DND-41 (cell line): ENCODE measurements at regions not wholly inside any gene's neighbourhood (a gene's known extent, or its start where the extent isn't known, plus 50 kb on each side); places are given as distances from the start of the nearest gene placed in this dataset.

ENCODE experiments used
- ATAC-seq: fragments of 200-7000 bp; cut with Tn5 transposase; 3 replicates; pipeline ENCODE4 v1.9.1; 2021; ENCODE audit warnings: low read depth; ENCODE audit not compliant: insufficient read depth
- DNase-seq: peaks from one replicate; pipeline ENCODE4 v3.0.0-alpha.2; 2020
- H2AFZ ChIP-seq: 2 replicates; pipeline ENCODE4 v1.6.0; 2012; ENCODE audit warnings: low read depth, low read length
- H3K27ac ChIP-seq: 2 replicates; pipeline ENCODE4 v1.5.1; 2012; ENCODE audit warnings: low read length, inconsistent platforms
- H3K27me3 ChIP-seq: fragments of 200-600 bp; sonication (generic); 2 replicates; pipeline ENCODE4 v1.6.0; 2012; ENCODE audit warnings: low read length, mild to moderate bottlenecking, inconsistent platforms; ENCODE audit not compliant: insufficient read depth, poor library complexity
- H3K36me3 ChIP-seq: 2 replicates; pipeline ENCODE4 v1.5.1; 2012; ENCODE audit warnings: low read length, inconsistent platforms; ENCODE audit not compliant: insufficient read depth
- H3K4me1 ChIP-seq: 2 replicates; pipeline ENCODE4 v1.5.1; 2012; ENCODE audit warnings: mild to moderate bottlenecking, low read length; ENCODE audit not compliant: insufficient read depth
- H3K4me2 ChIP-seq: 2 replicates; pipeline ENCODE4 v1.6.0; 2012; ENCODE audit warnings: mild to moderate bottlenecking, moderate library complexity, low read length, inconsistent platforms; ENCODE audit not compliant: insufficient read depth
- H3K4me3 ChIP-seq, 2 experiments: fragments of 200-600 bp in 1 of 2; shearing (Covaris generic) in 1 of 2; 2 replicates each; pipeline ENCODE4 v1.5.1; 2012 to 2016; ENCODE audit warnings: inconsistent platforms in 2 of 2, low read length in 2 of 2, mild to moderate bottlenecking in 2 of 2, low read depth in 1 of 2, moderate library complexity in 1 of 2
- H3K79me2 ChIP-seq: 2 replicates; pipeline ENCODE4 v1.6.0; 2012; ENCODE audit warnings: low read length, inconsistent platforms; ENCODE audit not compliant: insufficient read depth
- H3K9ac ChIP-seq: 2 replicates; pipeline ENCODE4 v1.6.0; 2012; ENCODE audit warnings: low read depth, mild to moderate bottlenecking, inconsistent platforms, low read length, moderate library complexity
- H3K9me3 ChIP-seq: 2 replicates; pipeline ENCODE4 v1.5.1; 2012; ENCODE audit warnings: low read length, moderate library complexity, mild to moderate bottlenecking, inconsistent platforms; ENCODE audit not compliant: insufficient read depth, severe bottlenecking
- H4K20me1 ChIP-seq: 2 replicates; pipeline ENCODE4 v1.6.0; 2012; ENCODE audit warnings: low read length; ENCODE audit not compliant: insufficient read depth
- EZH2 ChIP-seq: IDR thresholded peaks from 3 replicates; pipeline ENCODE4 v1.6.1; 2012; ENCODE audit warnings: borderline replicate concordance, low read depth, mild to moderate bottlenecking, moderate library complexity, low read length, inconsistent platforms; ENCODE audit not compliant: severe bottlenecking
- TF ChIP-seq, protein P1 (sequence below): IDR thresholded peaks from 2 replicates; pipeline ENCODE4 v1.5.1; 2012; ENCODE audit warnings: borderline replicate concordance, low read length, moderate library complexity, mild to moderate bottlenecking; ENCODE audit not compliant: poor library complexity, severe bottlenecking; ENCODE audit errors: extremely low read depth

- no peak for ATAC-seq
- Histone ChIP-seq H4K20me1 (no peaks in the 10 kb centered on the region), H3K4me3 (no peak overlapping the region), H3K36me3 (no peaks in the 10 kb centered on the region), H3K27ac (no peak overlapping the region), H3K9me3 (no peaks in the 10 kb centered on the region), H3K4me2 (no peak overlapping the region), H3K4me1 (no peaks in the 10 kb centered on the region), H3K27me3 (peaks cover 12% of the 10 kb centered on the region), H2AFZ (no peak overlapping the region), H3K79me2 (no peaks in the 10 kb centered on the region), H3K9ac (no peak overlapping the region)
- TF ChIP-seq, protein P1, sequence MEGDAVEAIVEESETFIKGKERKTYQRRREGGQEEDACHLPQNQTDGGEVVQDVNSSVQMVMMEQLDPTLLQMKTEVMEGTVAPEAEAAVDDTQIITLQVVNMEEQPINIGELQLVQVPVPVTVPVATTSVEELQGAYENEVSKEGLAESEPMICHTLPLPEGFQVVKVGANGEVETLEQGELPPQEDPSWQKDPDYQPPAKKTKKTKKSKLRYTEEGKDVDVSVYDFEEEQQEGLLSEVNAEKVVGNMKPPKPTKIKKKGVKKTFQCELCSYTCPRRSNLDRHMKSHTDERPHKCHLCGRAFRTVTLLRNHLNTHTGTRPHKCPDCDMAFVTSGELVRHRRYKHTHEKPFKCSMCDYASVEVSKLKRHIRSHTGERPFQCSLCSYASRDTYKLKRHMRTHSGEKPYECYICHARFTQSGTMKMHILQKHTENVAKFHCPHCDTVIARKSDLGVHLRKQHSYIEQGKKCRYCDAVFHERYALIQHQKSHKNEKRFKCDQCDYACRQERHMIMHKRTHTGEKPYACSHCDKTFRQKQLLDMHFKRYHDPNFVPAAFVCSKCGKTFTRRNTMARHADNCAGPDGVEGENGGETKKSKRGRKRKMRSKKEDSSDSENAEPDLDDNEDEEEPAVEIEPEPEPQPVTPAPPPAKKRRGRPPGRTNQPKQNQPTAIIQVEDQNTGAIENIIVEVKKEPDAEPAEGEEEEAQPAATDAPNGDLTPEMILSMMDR, result no peak
- no peak for TF ChIP-seq EZH2
- DNase-seq, result no peak
Observed at GRCh38 chr2:38202713-38203445, 126.9 kb upstream of the CYP1B1 start.

- no peaks in the 10 kb centered on the region for H4K20me1 ChIP-seq
- peaks cover 12% of the 10 kb centered on the region for H3K27me3 ChIP-seq
- H3K9ac ChIP-seq, result no peak overlapping the region
- no peak overlapping the region for H3K4me2 ChIP-seq
- H3K36me3 ChIP-seq, result no peaks in the 10 kb centered on the region
- H2AFZ ChIP-seq, result no peak overlapping the region
- no peak overlapping the region for H3K27ac ChIP-seq
- H3K4me3 ChIP-seq, result no peak overlapping the region
- ATAC-seq, result no peak
- no peaks in the 10 kb centered on the region for H3K4me1 ChIP-seq
- H3K79me2 ChIP-seq, result no peaks in the 10 kb centered on the region
- no peak for DNase-seq
- H3K9me3 ChIP-seq, result no peaks in the 10 kb centered on the region
- TF ChIP-seq, protein P1, result no peak
- TF ChIP-seq EZH2, result no peak
Observed at GRCh38 chr2:38201784-38202183, 125.8 kb upstream of the CYP1B1 start.

DNA sequence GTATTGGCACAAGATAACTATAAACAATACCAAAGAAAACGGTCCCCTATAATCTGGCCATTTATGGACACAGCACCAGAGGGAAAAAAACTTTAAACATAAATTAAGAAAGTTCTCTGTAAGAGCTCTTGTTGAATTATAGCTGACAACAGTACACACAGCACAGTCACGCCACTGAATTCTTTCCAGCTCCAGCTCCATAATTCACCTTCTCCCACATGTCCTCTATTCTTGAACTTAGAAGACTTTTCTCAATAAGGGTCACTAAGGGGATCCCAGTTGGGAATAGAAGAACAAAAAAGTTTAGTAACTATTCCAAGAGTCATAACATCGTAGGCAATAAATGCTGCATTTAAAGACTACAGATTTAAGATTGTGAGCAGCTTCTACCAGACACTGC lies 124.6 kb upstream of the CYP1B1 start:
- peaks cover 12% of the 10 kb centered on the region for H3K27me3 ChIP-seq
- no peak for TF ChIP-seq EZH2
- TF ChIP-seq, protein P1, result no peak
- no peaks in the 10 kb centered on the region for H3K9me3 ChIP-seq
- no peaks in the 10 kb centered on the region for H3K36me3 ChIP-seq
- H4K20me1 ChIP-seq, result no peaks in the 10 kb centered on the region
- ATAC-seq, result no peak
- H3K4me2 ChIP-seq, result no peak overlapping the region
- H3K9ac ChIP-seq, result no peak overlapping the region
- no peak overlapping the region for H3K27ac ChIP-seq
- no peak overlapping the region for H2AFZ ChIP-seq
- no peak for DNase-seq
- no peaks in the 10 kb centered on the region for H3K4me1 ChIP-seq
- H3K4me3 ChIP-seq, result no peak overlapping the region
- H3K79me2 ChIP-seq, result no peaks in the 10 kb centered on the region
